Fibroblast of lung (primary cell): ENCODE measurements at regions not wholly inside any gene's neighbourhood (a gene's known extent, or its start where the extent isn't known, plus 50 kb on each side); places are given as distances from the start of the nearest gene placed in this dataset.

ENCODE experiments used
- DNase-seq, 2 donors: peaks; one replicate each; pipeline versions ENCODE4 v3.0.0 to v3.0.0-alpha.2; 2010; ENCODE audit warnings: low read depth in 2 of 2
- H2AFZ ChIP-seq: 2 replicates; pipeline ENCODE4 v1.5.1; 2012; ENCODE audit warnings: low read length, control low read depth, inconsistent platforms
- H3K27ac ChIP-seq: 2 replicates; pipeline ENCODE4 v1.5.1; 2011; ENCODE audit warnings: low read length, control low read depth; ENCODE audit not compliant: insufficient read depth
- H3K27me3 ChIP-seq: 2 replicates; pipeline ENCODE4 v1.5.1; 2011; ENCODE audit warnings: mild to moderate bottlenecking, low read length; ENCODE audit not compliant: control insufficient read depth, insufficient read depth
- H3K36me3 ChIP-seq: 2 replicates; pipeline ENCODE4 v1.5.1; 2011; ENCODE audit warnings: low read length; ENCODE audit not compliant: control insufficient read depth, insufficient read depth
- H3K4me1 ChIP-seq: 2 replicates; pipeline ENCODE4 v1.5.1; 2011; ENCODE audit warnings: low read length; ENCODE audit not compliant: control insufficient read depth, insufficient read depth; ENCODE audit errors: extremely low read depth
- H3K4me2 ChIP-seq: 2 replicates; pipeline ENCODE4 v1.5.1; 2011; ENCODE audit warnings: low read length, control low read depth; ENCODE audit not compliant: insufficient read depth; ENCODE audit errors: extremely low read depth
- H3K4me3 ChIP-seq, 4 experiments: fragments of 200-600 bp in 1 of 4; sonication (generic) in 1 of 4; replicated peaks in 1 of 4; 2 replicates each; pipeline ENCODE4 v1.5.1; 2011 to 2016; ENCODE audit warnings: low read length in 4 of 4, low read depth in 3 of 4, mild to moderate bottlenecking in 3 of 4, control low read depth in 2 of 4, inconsistent platforms in 1 of 4, mixed read lengths in 1 of 4; ENCODE audit not compliant: insufficient read depth in 1 of 4; ENCODE audit errors: control extremely low read depth in 1 of 4
- H3K79me2 ChIP-seq: 2 replicates; pipeline ENCODE4 v1.5.1; 2012; ENCODE audit warnings: mild to moderate bottlenecking, low read length, inconsistent platforms; ENCODE audit not compliant: control insufficient read depth, insufficient read depth
- H3K9ac ChIP-seq: 2 replicates; pipeline ENCODE4 v1.5.1; 2011; ENCODE audit warnings: mild to moderate bottlenecking, low read length, control low read depth; ENCODE audit not compliant: insufficient read depth
- H3K9me3 ChIP-seq: 2 replicates; pipeline ENCODE4 v1.5.1; 2012; ENCODE audit warnings: low read depth, low read length; ENCODE audit not compliant: control insufficient read depth, insufficient read depth
- H4K20me1 ChIP-seq: 2 replicates; pipeline ENCODE4 v1.5.1; 2011; ENCODE audit warnings: low read length; ENCODE audit not compliant: control insufficient read depth, insufficient read depth; ENCODE audit errors: extremely low read depth
- EZH2 ChIP-seq: IDR thresholded peaks from 2 replicates; pipeline ENCODE4 v1.5.1; 2012; ENCODE audit warnings: low read length, control low read depth, mild to moderate bottlenecking; ENCODE audit errors: missing control alignments
- TF ChIP-seq, protein P1 (sequence below), 2 donors: IDR thresholded peaks in 1 of 2; conservative IDR thresholded peaks in 1 of 2; 1 replicate in 1 of 2; 2 replicates in 1 of 2; pipeline ENCODE4 v1.5.1; 2011 to 2012; ENCODE audit warnings: low read length in 2 of 2, control low read depth in 1 of 2, inconsistent platforms in 1 of 2, low read depth in 1 of 2, mild to moderate bottlenecking in 1 of 2

DNA sequence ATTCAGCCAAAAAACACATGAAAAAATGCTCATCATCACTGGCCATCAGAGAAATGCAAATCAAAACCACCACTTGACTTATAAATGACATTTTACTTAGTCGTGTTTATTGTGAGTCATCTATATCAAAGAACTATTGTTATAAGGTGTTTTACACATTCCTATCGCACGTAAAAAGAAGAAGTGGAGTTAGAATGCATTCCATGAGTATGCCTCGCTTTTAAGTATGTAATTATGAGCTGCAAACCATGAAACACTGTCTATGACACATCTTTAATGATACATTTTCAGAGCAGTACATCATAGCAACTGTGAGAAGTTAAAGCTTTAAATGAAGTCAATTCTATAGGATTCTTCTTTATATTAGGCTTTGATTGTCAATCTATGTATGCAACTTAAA, 614.3 kb upstream of the ADAMTS5 start:
- no peaks in the 10 kb centered on the region for H3K79me2 ChIP-seq
- H3K4me2 ChIP-seq: no peak overlapping the region
- no peak overlapping the region for H3K4me3 ChIP-seq
- no peaks in the 10 kb centered on the region for H3K9me3 ChIP-seq
- TF ChIP-seq, protein P1, sequence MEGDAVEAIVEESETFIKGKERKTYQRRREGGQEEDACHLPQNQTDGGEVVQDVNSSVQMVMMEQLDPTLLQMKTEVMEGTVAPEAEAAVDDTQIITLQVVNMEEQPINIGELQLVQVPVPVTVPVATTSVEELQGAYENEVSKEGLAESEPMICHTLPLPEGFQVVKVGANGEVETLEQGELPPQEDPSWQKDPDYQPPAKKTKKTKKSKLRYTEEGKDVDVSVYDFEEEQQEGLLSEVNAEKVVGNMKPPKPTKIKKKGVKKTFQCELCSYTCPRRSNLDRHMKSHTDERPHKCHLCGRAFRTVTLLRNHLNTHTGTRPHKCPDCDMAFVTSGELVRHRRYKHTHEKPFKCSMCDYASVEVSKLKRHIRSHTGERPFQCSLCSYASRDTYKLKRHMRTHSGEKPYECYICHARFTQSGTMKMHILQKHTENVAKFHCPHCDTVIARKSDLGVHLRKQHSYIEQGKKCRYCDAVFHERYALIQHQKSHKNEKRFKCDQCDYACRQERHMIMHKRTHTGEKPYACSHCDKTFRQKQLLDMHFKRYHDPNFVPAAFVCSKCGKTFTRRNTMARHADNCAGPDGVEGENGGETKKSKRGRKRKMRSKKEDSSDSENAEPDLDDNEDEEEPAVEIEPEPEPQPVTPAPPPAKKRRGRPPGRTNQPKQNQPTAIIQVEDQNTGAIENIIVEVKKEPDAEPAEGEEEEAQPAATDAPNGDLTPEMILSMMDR (conservative IDR thresholded peaks at IDR 0.05 in 1 of 2, IDR thresholded peaks at IDR 0.05 in 1 of 2; ENCODE audit: low read depth in 1 of 2, low read length in 2 of 2): no peak
- no peak for TF ChIP-seq EZH2
- no peaks in the 10 kb centered on the region for H3K36me3 ChIP-seq
- no peak overlapping the region for H3K9ac ChIP-seq
- no peaks in the 10 kb centered on the region for H3K27me3 ChIP-seq
- DNase-seq: peak in 1 of 2 donors; percentile 79
- no peaks in the 10 kb centered on the region for H3K4me1 ChIP-seq
- no peak overlapping the region for H3K27ac ChIP-seq
- no peaks in the 10 kb centered on the region for H4K20me1 ChIP-seq
- H2AFZ ChIP-seq: no peak overlapping the region

DNA sequence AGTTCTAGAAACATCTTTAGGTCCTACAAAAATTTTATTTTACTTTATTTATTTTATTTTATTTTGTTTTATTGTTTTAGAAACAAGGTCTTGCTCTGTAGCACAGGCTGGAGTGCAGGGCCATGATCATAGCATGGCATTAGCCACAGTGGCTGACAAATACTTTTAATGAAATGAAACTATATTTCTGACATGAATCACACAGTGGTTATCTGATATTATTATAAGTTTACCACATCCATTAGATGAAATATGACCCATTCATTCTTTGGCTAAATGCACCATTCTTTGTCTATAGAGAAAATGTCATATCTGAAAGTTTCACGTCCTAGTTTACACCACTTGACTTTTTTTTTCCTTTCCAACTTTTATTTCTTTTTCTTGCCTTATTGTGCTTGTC, 613.4 kb upstream of the ADAMTS5 start:
- H3K27ac ChIP-seq: no peak overlapping the region
- DNase-seq: peak; percentile 58 to 63

DNA sequence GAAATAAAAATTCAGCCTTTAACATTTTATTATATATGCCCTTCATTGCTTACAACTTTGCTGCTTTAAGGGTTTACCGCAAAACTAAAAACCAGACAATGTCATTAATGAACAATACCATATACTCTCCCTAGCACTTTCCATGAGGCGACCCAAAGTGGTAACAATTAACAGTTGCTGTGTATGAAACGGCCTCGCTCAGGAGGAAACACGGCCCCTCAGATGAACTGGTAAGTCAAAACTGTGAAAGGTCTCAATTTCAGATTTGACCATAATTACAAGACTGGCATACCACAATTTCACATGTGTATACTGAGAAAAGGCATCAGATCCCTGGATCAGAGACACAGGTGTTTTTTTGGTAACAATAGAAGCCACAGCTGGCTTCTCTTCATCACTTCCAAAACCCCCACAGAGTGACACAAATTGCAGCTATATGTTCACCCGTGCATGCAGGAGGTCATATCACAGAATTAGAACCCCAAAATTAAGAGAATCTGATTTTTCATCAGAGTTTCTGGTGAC, 611.9 kb upstream of the ADAMTS5 start:
- Histone ChIP-seq H2AFZ (no peak overlapping the region), H3K36me3 (no peaks in the 10 kb centered on the region), H3K4me2 (no peak overlapping the region), H3K4me1 (no peaks in the 10 kb centered on the region), H3K4me3 (no peak overlapping the region), H3K9me3 (no peaks in the 10 kb centered on the region), H3K27ac (no peak overlapping the region), H3K9ac (no peak overlapping the region), H4K20me1 (no peaks in the 10 kb centered on the region), H3K27me3 (no peaks in the 10 kb centered on the region), H3K79me2 (no peaks in the 10 kb centered on the region)
- DNase-seq: no peak
- TF ChIP-seq, protein P1 (conservative IDR thresholded peaks at IDR 0.05 in 1 of 2, IDR thresholded peaks at IDR 0.05 in 1 of 2; ENCODE audit: low read depth in 1 of 2, low read length in 2 of 2): no peak
- TF ChIP-seq EZH2: no peak

More for the DNA sequence above, 613.4 kb upstream of the ADAMTS5 start:
- no peak for TF ChIP-seq EZH2
- TF ChIP-seq, protein P1 (conservative IDR thresholded peaks at IDR 0.05 in 1 of 2, IDR thresholded peaks at IDR 0.05 in 1 of 2; ENCODE audit: low read depth in 1 of 2, low read length in 2 of 2): no peak
- Histone ChIP-seq H3K9me3 (no peaks in the 10 kb centered on the region), H3K4me1 (no peaks in the 10 kb centered on the region), H3K27me3 (no peaks in the 10 kb centered on the region), H3K36me3 (no peaks in the 10 kb centered on the region), H4K20me1 (no peaks in the 10 kb centered on the region), H3K79me2 (no peaks in the 10 kb centered on the region), H2AFZ (no peak overlapping the region), H3K4me2 (no peak overlapping the region), H3K9ac (no peak overlapping the region), H3K4me3 (no peak overlapping the region)
